ENCODE measurements at regions not wholly inside any gene's neighbourhood (a gene's known extent, or its start where the extent isn't known, plus 50 kb on each side); places are given as distances from the start of the nearest gene placed in this dataset.

DNA sequence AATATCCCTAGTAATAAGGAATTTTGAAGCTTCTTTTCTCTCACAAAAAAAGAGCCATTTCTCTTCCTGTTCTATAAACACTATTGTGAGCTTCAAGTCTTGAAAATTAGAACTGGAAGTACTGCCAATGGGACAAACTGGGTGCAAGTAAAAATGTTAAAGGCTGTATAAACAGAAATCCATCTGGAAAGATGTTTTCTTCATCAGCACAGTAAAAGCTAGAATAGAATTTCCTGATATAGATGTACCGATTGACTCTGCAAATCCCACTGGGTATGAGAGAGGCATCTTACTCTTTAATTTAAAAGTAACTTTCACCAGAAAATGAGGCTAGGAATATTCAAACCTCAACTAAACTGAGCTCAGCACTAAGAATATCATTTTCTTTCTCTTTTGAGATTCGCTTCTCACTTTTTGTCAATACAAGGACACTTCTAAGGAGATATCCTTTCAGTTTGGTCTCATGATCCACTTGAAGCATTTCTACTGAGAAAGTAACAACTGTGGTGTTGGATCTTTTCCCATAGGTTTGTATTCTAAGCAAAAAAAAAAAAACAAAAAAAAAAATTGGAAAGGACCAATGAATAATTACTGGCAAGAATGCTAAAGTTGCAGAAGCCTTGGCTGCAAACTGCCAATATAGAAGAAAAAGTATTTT lies 169.0 kb upstream of the PRDM1 start:
- Histone ChIP-seq H3K4me1 (ENCODE audit: control insufficient read depth in 4 of 4, insufficient read depth in 4 of 4, low read length in 3 of 4) (no peaks in the 10 kb centered on the region), H3K4me3 (ENCODE audit: low read depth in 1 of 3, low read length in 3 of 3) (no peak overlapping the region), H3K27ac (ENCODE audit: low read depth in 1 of 2, low read length in 2 of 2) (no peak overlapping the region), H3K27me3 (ENCODE audit: control insufficient read depth in 4 of 4, insufficient read depth in 4 of 4, low read length in 3 of 4) (peaks cover 0 to 5% (median 0%) of the 10 kb centered on the region in 4 donors), H3K9me3 (ENCODE audit: control insufficient read depth in 4 of 4, low read length in 3 of 4) (no peaks in the 10 kb centered on the region), H3K36me3 (ENCODE audit: control insufficient read depth in 4 of 4, insufficient read depth in 3 of 4, low read depth in 1 of 4, low read length in 3 of 4) (no peaks in the 10 kb centered on the region), H3K9ac (ENCODE audit: low read depth in 1 of 2, low read length in 2 of 2) (no peak overlapping the region)
- no peak for DNase-seq (ENCODE audit: low spot score)
- 84% methylated on average over 2 of the region's 2 CpGs for WGBS
- TF ChIP-seq ATF3 (IDR thresholded peaks at IDR 0.05) = no peak
- no peak for TF ChIP-seq SP1 (IDR thresholded peaks at IDR 0.05)
- TF ChIP-seq, protein P1, sequence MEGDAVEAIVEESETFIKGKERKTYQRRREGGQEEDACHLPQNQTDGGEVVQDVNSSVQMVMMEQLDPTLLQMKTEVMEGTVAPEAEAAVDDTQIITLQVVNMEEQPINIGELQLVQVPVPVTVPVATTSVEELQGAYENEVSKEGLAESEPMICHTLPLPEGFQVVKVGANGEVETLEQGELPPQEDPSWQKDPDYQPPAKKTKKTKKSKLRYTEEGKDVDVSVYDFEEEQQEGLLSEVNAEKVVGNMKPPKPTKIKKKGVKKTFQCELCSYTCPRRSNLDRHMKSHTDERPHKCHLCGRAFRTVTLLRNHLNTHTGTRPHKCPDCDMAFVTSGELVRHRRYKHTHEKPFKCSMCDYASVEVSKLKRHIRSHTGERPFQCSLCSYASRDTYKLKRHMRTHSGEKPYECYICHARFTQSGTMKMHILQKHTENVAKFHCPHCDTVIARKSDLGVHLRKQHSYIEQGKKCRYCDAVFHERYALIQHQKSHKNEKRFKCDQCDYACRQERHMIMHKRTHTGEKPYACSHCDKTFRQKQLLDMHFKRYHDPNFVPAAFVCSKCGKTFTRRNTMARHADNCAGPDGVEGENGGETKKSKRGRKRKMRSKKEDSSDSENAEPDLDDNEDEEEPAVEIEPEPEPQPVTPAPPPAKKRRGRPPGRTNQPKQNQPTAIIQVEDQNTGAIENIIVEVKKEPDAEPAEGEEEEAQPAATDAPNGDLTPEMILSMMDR (IDR thresholded peaks at IDR 0.05; ENCODE audit: low read depth, low read length, missing input control) = no peak
- TF ChIP-seq RXRA (IDR thresholded peaks at IDR 0.05) = no peak
- TF ChIP-seq RAD21 (IDR thresholded peaks at IDR 0.05) = no peak
- no peak for TF ChIP-seq TAF1 (conservative IDR thresholded peaks at IDR 0.05)
- TF ChIP-seq ZBTB33 (IDR thresholded peaks at IDR 0.05) = no peak
- TF ChIP-seq JUND (IDR thresholded peaks at IDR 0.05) = no peak

GRCh38 chr6:105911106-105911629 lies 175.0 kb upstream of the PRDM1 start:
- 84% methylated on average over 4 of the region's 4 CpGs for WGBS
- no peak overlapping the region for H3K9ac ChIP-seq (ENCODE audit: low read depth in 1 of 2, low read length in 2 of 2)
- DNase-seq (ENCODE audit: low spot score) = no peak
- H3K27ac ChIP-seq (ENCODE audit: low read depth in 1 of 2, low read length in 2 of 2) = no peak overlapping the region
- no peak overlapping the region for H3K4me3 ChIP-seq (ENCODE audit: low read depth in 1 of 3, low read length in 3 of 3)
- H3K9me3 ChIP-seq (ENCODE audit: control insufficient read depth in 4 of 4, low read length in 3 of 4) = no peaks in the 10 kb centered on the region
- H3K36me3 ChIP-seq (ENCODE audit: control insufficient read depth in 4 of 4, insufficient read depth in 3 of 4, low read depth in 1 of 4, low read length in 3 of 4) = no peaks in the 10 kb centered on the region
- peaks cover 0 to 3% (median 0%) of the 10 kb centered on the region in 4 donors for H3K27me3 ChIP-seq (ENCODE audit: control insufficient read depth in 4 of 4, insufficient read depth in 4 of 4, low read length in 3 of 4)
- TF ChIP-seq FOXA1 (IDR thresholded peaks at IDR 0.05) = no peak
- TF ChIP-seq TAF1 (conservative IDR thresholded peaks at IDR 0.05) = no peak
- no peaks in the 10 kb centered on the region for H3K4me1 ChIP-seq (ENCODE audit: control insufficient read depth in 4 of 4, insufficient read depth in 4 of 4, low read length in 3 of 4)

DNA sequence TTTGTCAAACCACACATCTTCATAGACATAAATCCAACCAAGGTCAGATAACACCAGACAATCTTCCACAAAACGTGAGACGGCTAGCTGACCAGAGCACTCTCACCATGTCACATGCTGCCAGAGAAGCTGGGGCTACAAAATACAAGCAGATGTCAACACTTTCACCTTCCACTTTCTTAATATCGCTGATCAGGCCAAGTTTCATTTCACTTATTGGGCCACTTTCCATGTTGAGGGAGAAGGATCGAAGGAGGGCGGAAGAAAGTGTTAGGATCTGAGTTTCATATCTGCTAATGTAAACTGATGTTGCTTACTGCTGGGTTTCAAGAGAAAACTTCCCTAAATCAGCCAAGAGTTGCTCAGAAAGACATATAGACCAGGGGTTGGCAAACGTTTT lies 177.0 kb upstream of the PRDM1 start:
- Histone ChIP-seq H3K4me1 (ENCODE audit: control insufficient read depth in 4 of 4, insufficient read depth in 4 of 4, low read length in 3 of 4) (no peaks in the 10 kb centered on the region), H3K9ac (ENCODE audit: low read depth in 1 of 2, low read length in 2 of 2) (no peak overlapping the region), H3K27me3 (ENCODE audit: control insufficient read depth in 4 of 4, insufficient read depth in 4 of 4, low read length in 3 of 4) (no peaks in the 10 kb centered on the region), H3K27ac (ENCODE audit: low read depth in 1 of 2, low read length in 2 of 2) (no peak overlapping the region), H3K36me3 (ENCODE audit: control insufficient read depth in 4 of 4, insufficient read depth in 3 of 4, low read depth in 1 of 4, low read length in 3 of 4) (no peaks in the 10 kb centered on the region), H3K9me3 (ENCODE audit: control insufficient read depth in 4 of 4, low read length in 3 of 4) (no peaks in the 10 kb centered on the region), H3K4me3 (ENCODE audit: low read depth in 1 of 3, low read length in 3 of 3) (no peak overlapping the region)
- 77% methylated on average over 6 of the region's 6 CpGs for WGBS
- DNase-seq (ENCODE audit: low spot score) = no peak
- TF ChIP-seq, protein P1 (IDR thresholded peaks at IDR 0.05; ENCODE audit: low read depth, low read length, missing input control) = no peak
- TF ChIP-seq ATF3 (IDR thresholded peaks at IDR 0.05) (no peak), EGR1 (IDR thresholded peaks at IDR 0.05; ENCODE audit: low read depth in 2 of 2) (no peak), TAF1 (conservative IDR thresholded peaks at IDR 0.05) (no peak), SP1 (IDR thresholded peaks at IDR 0.05) (no peak), HNF4G (IDR thresholded peaks at IDR 0.05) (no peak)
